ENCODE measurements at regions not wholly inside any gene's neighbourhood (a gene's known extent, or its start where the extent isn't known, plus 50 kb on each side); places are given as distances from the start of the nearest gene placed in this dataset.

DNA sequence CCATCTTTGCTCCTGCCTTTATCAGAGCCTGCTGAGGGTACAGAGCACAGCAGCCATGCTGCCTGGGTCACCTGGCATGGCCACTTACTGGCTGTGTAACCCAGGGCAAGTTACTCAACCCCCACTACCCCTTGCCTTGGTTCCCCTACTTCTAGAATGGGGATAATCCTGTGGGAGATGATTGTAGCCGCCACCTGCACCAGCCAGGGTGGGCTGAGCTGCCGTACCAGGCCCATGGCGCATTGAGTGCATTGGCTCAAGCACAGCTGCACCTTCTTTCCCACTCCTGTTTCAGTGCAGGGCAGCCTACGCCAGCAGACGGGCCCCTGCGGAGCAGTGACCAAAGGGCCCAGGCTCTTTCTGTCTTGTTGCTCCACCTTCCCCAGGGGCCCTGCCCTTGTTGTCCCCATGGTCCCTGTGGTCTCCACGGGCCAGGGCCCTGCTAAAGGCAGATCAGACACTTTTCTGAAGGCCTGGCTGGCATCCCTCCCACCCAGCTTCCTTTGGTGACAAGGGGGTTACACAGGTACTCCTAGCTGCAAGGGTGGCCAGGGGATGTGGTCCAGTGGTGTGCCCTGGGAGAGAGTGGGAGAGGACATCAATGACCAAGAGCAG lies 159.4 kb upstream of the MLN start:
- TF ChIP-seq, protein P1, sequence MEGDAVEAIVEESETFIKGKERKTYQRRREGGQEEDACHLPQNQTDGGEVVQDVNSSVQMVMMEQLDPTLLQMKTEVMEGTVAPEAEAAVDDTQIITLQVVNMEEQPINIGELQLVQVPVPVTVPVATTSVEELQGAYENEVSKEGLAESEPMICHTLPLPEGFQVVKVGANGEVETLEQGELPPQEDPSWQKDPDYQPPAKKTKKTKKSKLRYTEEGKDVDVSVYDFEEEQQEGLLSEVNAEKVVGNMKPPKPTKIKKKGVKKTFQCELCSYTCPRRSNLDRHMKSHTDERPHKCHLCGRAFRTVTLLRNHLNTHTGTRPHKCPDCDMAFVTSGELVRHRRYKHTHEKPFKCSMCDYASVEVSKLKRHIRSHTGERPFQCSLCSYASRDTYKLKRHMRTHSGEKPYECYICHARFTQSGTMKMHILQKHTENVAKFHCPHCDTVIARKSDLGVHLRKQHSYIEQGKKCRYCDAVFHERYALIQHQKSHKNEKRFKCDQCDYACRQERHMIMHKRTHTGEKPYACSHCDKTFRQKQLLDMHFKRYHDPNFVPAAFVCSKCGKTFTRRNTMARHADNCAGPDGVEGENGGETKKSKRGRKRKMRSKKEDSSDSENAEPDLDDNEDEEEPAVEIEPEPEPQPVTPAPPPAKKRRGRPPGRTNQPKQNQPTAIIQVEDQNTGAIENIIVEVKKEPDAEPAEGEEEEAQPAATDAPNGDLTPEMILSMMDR (IDR thresholded peaks at IDR 0.05): no peak
- TF ChIP-seq POLR2A (IDR thresholded peaks at IDR 0.05): no peak

Measured in lower leg skin (tissue), 3 donors.